GM21717 (cell line): ENCODE measurements at regions not wholly inside any gene's neighbourhood (a gene's known extent, or its start where the extent isn't known, plus 50 kb on each side); places are given as distances from the start of the nearest gene placed in this dataset.
"Not testable (repeated sequence)": the region's sequence is repeated elsewhere in the genome, so short reads cannot be mapped to it uniquely, and the experiment has no call there.

Experiments
- ATAC-seq: cut with Tn5 transposase; IDR thresholded peaks from one replicate; pipeline ENCODE4 v1.9.1; 2021; ENCODE audit warnings: mild to moderate bottlenecking, moderate library complexity; ENCODE audit not compliant: unreplicated experiment

DNA sequence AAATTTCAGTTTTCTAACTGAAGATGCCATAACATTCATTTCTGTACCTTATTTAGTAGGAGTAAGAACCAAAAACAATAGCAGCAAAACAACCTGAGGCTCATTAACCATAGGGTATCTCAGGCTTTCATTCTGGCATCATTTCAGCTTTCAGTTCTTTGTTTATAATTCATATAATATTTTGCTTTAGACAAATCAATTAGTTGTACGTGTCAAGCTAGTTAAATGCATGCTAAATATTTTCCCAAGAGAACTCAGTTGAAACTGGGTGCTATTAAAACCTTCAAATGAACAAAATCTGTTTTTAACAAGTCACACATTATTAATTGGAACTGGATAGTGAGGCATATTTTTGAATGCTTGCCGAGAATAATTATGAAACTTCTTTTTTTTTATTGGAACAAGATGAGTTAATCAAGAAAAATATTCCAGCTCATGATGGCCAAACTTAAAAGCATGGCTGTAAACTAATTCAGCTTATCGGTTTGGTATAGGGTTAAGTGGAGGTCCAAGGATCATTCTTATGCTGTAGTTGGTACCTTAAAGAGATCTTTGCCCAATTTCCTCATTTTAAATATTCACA, 442.7 kb downstream of the BTG1 start:
- no peak for ATAC-seq

- no peak for ATAC-seq
These were observed 449.7 kb downstream of the BTG1 start for GRCh38 chr12:91695964-91696363.

GRCh38 chr12:91695406-91695805, 450.2 kb downstream of the BTG1 start:
- ATAC-seq, result not testable (repeated sequence)

DNA sequence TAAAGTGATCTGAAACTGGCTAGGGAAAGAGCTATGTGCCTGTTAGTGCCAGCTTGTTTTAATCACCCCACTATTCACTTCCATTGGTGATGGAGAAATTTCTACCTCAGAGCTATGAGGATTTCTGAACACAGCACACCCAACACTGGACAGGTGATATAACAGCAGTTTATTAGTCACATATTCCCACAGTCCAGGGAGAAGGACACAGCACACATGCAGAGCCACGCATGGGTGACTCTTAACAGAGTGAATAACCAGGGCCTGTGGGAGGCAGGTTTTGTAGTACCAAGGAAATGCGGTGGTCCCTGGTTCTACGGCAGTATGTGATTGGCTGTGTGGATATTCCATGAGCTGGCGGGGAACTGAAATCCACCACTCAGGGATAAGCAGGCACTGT, 455.1 kb downstream of the BTG1 start:
- ATAC-seq, result no peak

DNA sequence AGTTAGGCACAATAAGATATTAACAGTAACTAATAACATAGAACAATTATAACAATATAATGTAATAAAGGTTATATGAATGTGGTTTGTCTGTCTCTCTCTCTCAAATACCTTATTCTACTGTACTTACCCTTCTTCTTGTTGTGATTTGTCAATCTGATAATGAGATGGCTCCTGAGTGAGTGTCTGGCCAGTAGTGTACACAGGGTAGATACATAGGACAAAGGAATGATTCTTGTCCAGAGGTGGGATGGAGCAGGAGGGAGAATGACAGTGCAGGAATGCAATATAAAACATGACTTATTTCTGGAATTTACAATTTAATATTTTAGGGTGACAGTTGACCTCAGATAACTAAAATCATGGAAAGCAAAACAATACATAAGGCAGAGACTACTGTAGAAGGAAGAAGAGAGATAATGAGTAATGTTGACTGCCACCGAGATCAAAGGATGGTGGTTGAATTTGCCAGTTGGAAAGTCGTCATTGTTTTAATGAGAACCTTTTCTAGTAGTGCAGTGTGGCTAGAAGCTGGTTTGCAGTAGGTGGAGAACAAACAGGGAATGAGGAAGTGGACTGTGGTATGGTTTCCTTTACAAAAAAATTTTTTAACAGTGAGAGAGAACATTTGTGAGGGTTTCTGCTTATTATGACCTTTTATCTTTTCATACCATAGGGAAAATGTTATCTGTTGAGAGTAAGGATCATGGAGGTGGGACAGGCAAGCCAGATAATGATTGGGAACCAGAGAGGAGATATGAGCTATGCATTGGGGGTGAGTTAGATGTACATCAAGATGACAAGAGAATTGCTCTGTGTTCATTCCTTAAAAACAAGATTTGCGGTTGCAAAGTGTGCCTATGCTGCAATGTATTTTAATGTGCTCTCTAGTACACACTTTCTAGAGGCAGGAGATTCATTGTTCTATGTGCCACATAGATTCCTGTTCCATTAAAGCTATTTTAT, 458.3 kb downstream of the BTG1 start:
- no peak for ATAC-seq

- no peak for ATAC-seq
These were observed 459.7 kb downstream of the BTG1 start for GRCh38 chr12:91685917-91686316.

GRCh38 chr12:91681751-91682150, 463.9 kb downstream of the BTG1 start:
- no peak for ATAC-seq

- ATAC-seq, result no peak
These were observed 464.8 kb downstream of the BTG1 start for GRCh38 chr12:91680864-91681263.

- no peak for ATAC-seq
These were observed 468.1 kb downstream of the BTG1 start for GRCh38 chr12:91677556-91677955.

DNA sequence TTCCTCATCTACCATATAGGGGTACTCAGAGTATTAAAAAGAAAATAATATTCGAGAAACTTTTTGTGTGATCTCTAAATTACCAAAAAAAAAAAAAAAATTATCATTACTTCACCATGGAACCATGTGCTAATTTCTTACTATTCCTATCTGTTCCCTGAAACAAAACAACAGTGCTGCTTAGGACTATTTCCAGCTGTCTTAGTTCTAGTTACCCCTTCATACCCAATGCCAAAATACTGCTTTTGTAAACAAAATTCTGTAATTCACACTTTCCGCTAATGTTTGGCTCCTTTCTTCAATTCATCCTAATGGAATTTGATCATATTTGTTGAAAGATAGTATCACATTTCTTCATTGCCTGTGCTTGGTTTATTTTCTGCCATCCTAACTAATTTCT, 470.2 kb downstream of the BTG1 start:
- no peak for ATAC-seq

DNA sequence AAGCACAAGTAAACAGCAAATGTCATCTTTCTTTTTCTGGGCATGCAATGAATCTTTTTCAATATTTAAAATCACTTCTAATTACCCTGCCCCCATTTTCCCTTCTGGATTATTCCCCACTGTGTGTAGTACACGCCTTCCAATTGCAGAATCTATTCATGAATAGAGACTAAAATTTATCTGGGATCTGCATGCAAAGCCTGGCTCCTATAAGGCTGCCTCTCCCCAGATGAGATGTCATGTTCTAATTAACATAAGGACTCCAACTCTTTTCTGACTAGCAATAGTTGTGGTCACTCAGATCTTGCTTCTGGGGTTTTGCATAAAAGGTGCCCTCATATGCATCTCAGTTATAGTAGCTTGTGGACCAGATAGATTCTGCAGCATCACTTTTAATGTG, 473.5 kb downstream of the BTG1 start:
- no peak for ATAC-seq

DNA sequence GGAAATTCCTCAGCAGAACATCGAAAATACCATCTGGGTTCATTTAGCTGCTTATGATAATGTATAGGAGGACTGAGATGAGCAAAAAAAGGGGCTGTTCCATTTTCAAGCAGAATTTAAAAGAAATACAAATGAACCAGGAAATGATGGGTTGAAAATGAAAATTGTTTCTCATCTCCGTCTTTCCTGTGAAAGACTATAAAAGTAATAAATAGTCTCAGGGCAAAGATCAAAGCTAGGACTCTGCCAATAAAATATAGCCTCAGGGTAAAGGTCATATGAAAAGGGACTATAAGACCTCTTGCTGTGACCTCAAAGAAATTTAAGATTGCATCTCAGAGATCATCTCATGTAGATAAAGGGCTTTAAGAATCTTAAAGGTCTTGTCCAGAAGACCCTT, 478.0 kb downstream of the BTG1 start:
- no peak for ATAC-seq

DNA sequence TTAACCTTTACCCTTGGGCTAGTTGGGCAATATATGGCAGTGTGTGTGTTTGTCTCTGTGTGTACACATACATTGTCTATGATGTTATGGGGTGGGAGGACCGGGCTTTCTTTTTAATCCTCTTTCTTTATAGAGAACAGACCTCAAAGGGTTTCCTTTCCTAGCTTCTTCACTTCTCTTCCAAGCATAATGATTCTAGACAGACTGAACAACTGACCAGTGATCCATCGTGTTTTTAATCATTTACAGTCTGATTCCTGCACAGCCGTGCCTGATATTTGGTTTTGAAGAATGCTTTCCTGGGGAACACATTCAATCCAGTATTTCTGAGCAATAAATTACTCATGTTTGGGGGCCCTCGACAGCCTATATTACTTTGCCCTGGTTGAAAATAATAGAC, 481.1 kb upstream of the DCN start:
- no peak for ATAC-seq

- ATAC-seq, result no peak
These were observed 480.7 kb upstream of the DCN start for GRCh38 chr12:91663310-91663709.

DNA sequence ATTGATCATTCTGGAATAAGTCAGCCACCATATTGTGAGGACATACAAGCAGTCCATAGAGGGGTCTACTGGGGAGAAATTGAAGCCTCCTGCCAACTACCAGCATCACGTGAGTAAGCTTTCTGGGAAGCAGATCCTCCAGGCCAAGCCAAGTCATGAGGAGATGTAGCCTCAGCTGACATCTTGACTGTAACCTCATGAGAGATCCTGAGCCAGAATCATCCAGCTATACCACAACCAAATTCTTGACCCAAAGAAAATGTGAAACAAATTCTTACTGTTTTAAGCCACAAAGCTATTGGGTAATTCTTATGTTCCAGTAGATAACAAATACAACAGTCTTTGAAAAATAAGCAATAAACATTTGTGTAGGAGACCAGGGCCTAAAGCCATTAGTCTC, 479.4 kb upstream of the DCN start:
- no peak for ATAC-seq

- no peak for ATAC-seq
These were observed 474.4 kb upstream of the DCN start for GRCh38 chr12:91657032-91657431.

DNA sequence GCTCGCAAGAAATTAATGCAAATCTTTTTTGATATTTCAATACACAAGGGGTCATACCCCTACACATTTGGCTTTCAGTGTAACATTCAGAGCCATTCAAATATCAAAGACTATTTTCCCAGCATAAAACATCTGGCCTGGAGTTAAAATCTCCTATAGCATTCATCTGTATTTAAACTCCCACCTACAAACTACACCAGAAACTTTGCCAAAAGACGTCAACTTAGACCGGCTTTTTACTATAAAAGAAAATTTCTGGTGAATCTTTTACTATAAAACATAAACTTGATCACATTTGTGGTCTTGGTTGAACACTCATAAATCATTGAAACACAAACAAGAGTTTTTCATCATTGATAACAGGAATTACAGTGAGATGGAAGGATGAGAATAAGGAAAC, 473.3 kb upstream of the DCN start:
- ATAC-seq, result no peak

DNA sequence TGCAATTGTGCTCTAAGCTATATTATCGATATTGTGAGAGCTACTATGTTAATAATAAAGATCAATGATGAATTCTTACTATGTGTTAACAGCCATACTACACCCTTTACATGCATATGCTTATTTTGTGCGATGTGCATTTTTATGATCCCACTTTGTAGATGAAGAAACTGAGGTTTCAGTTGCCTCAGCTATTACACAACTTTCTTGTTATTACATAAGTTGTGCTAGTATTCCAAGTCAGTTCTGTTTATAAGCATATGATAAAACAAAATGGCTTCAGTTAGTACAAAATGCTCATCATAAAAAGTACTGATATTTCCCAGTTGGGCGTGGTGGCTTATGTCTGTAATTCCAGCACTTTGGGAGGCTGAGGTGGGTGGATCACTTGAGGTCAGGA, 471.5 kb upstream of the DCN start:
- no peak for ATAC-seq

GRCh38 chr12:91651728-91652127, 469.1 kb upstream of the DCN start:
- ATAC-seq, result no peak

- ATAC-seq, result no peak
These were observed 461.1 kb upstream of the DCN start for GRCh38 chr12:91643763-91644162.

- ATAC-seq, result no peak
These were observed 457.4 kb upstream of the DCN start for GRCh38 chr12:91640021-91640420.

DNA sequence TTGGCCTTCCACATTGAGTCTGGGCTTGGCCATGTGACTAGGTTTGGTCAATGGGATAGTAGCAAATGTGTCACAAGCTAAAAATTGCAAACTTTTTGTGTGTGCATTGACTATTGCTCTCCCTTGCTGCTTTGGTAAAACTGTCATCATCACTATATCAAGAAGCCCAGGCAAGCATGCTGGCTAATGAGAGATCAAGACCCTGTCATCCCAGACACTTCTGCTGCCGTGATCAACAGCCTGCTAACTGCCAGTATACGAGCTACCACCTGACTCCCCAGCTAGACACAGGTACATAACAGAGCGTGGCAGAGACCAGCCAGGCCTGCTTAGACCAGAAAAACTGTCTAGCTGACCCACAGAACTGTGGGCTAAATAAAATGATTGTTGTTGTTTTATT, 456.7 kb upstream of the DCN start:
- no peak for ATAC-seq
